OCI-LY3 (cell line): ENCODE measurements at regions not wholly inside any gene's neighbourhood (a gene's known extent, or its start where the extent isn't known, plus 50 kb on each side); places are given as distances from the start of the nearest gene placed in this dataset.

ENCODE experiments used
- H2AFZ ChIP-seq: fragments of 200-600, 300-600 bp; shearing (Covaris generic); 2 replicates; pipeline ENCODE4 v1.6.0; 2014; ENCODE audit warnings: antibody characterized with exemption, low read depth, low read length
- H3K27ac ChIP-seq: fragments of 200-600, 300-600 bp; sonication (generic); 2 replicates; pipeline ENCODE4 v1.5.1; 2014; ENCODE audit warnings: mild to moderate bottlenecking, low read length, moderate library complexity, mixed read lengths
- H3K27me3 ChIP-seq: fragments of 200-600, 300-600 bp; sonication (generic); 2 replicates; pipeline ENCODE4 v1.6.1; 2014; ENCODE audit warnings: low read depth, low read length, mixed read lengths
- H3K36me3 ChIP-seq: fragments of 200-600, 300-600 bp; sonication (generic); replicated peaks from 2 replicates; pipeline ENCODE3; 2014; ENCODE audit warnings: low read depth, low read length, mixed read lengths
- H3K4me1 ChIP-seq: fragments of 300-600, 200-600 bp; sonication (generic); 2 replicates; pipeline ENCODE4 v1.6.1; 2014; ENCODE audit warnings: low read length, mixed read lengths
- H3K4me2 ChIP-seq: fragments of 200-600, 300-600 bp; sonication (generic); 2 replicates; pipeline ENCODE4 v1.6.1; 2014; ENCODE audit warnings: low read length, mixed read lengths
- H3K4me3 ChIP-seq: fragments of 300-600, 200-600 bp; sonication (generic); 2 replicates; pipeline ENCODE4 v1.5.1; 2014; ENCODE audit warnings: antibody characterized with exemption, mild to moderate bottlenecking, low read length, moderate library complexity
- H3K79me2 ChIP-seq: fragments of 300-600, 200-600 bp; shearing (Covaris generic); 2 replicates; pipeline ENCODE4 v1.6.1; 2014; ENCODE audit warnings: mild to moderate bottlenecking, low read length, mixed read lengths
- H3K9ac ChIP-seq: fragments of 300-600, 200-600 bp; shearing (Covaris generic); 2 replicates; pipeline ENCODE4 v1.6.0; 2014; ENCODE audit warnings: mild to moderate bottlenecking, low read length, moderate library complexity
- H3K9me3 ChIP-seq: fragments of 200-600, 300-600 bp; shearing (Covaris generic); 2 replicates; pipeline ENCODE4 v1.6.1; 2014; ENCODE audit warnings: low read length, mixed read lengths; ENCODE audit not compliant: insufficient read depth
- H4K20me1 ChIP-seq: fragments of 200-600, 300-600 bp; sonication (generic); 2 replicates; pipeline ENCODE4 v1.6.1; 2016; ENCODE audit warnings: low read length, mixed read lengths; ENCODE audit not compliant: insufficient read depth
- CTCF ChIP-seq: fragments of 200-600, 300-600 bp; sonication (generic); IDR thresholded peaks from 2 replicates; pipeline ENCODE4 v1.5.1; 2014; ENCODE audit warnings: antibody characterized with exemption, low read length, low read depth
- EZH2phosphoT487 ChIP-seq: fragments of 200-600 bp; shearing (Covaris generic); IDR thresholded peaks from 2 replicates; pipeline ENCODE4 v1.6.1; 2018; ENCODE audit warnings: antibody characterized with exemption, mixed run types, low read depth

- no peaks in the 10 kb centered on the region for H3K4me1 ChIP-seq
- no peak overlapping the region for H3K4me2 ChIP-seq
- no peak overlapping the region for H3K9ac ChIP-seq
- H3K9me3 ChIP-seq, result no peaks in the 10 kb centered on the region
- no peak overlapping the region for H3K4me3 ChIP-seq
- H3K36me3 ChIP-seq, result no peaks in the 10 kb centered on the region
- H2AFZ ChIP-seq, result no peak overlapping the region
- no peak overlapping the region for H3K27ac ChIP-seq
- H4K20me1 ChIP-seq, result no peaks in the 10 kb centered on the region
- H3K27me3 ChIP-seq, result peaks cover 53% of the 10 kb centered on the region
- no peaks in the 10 kb centered on the region for H3K79me2 ChIP-seq
- no peak for TF ChIP-seq CTCF
- no peak for TF ChIP-seq EZH2phosphoT487
Observed at GRCh38 chr3:184506561-184506991, 55.0 kb upstream of the EPHB3 start.

GRCh38 chr3:184508938-184509337 is 52.6 kb upstream of the EPHB3 start:
- H3K27me3 ChIP-seq, result peaks cover 64% of the 10 kb centered on the region
- TF ChIP-seq CTCF (no peak), EZH2phosphoT487 (no peak)
- H2AFZ ChIP-seq, result no peak overlapping the region

DNA sequence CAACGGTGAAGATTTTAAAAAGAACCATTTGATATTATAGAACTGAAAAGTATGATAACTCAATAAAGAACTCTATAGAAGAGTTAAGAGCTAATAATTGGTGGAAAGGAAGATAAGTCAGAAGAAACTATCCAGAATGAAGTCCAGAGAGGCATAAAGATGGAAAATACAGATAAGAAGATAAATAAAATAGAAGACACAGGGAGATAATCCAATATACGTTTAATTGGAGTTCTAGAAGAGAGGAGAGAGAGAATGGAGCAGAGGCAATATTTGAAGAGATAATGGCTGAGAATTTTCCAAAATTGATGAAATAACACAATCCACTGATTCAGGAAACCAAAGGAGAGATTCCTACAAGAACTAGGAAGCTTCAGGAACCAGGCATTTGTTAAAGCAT is 49.8 kb upstream of the EPHB3 start:
- Histone ChIP-seq H3K9me3 (no peaks in the 10 kb centered on the region), H3K27me3 (peaks cover 52% of the 10 kb centered on the region), H3K79me2 (no peaks in the 10 kb centered on the region), H3K27ac (no peak overlapping the region), H3K9ac (no peak overlapping the region), H3K36me3 (no peaks in the 10 kb centered on the region), H3K4me3 (no peak overlapping the region), H3K4me1 (peaks cover 2% of the 10 kb centered on the region; the same call in 1 of the 2 replicates), H3K4me2 (no peak overlapping the region), H2AFZ (no peak overlapping the region), H4K20me1 (no peaks in the 10 kb centered on the region)
- TF ChIP-seq CTCF (no peak), EZH2phosphoT487 (no peak)

More at GRCh38 chr3:184508938-184509337, 52.6 kb upstream of the EPHB3 start:
- Histone ChIP-seq H3K4me3 (no peak overlapping the region), H3K4me2 (no peak overlapping the region), H4K20me1 (no peaks in the 10 kb centered on the region), H3K27ac (no peak overlapping the region), H3K79me2 (no peaks in the 10 kb centered on the region), H3K36me3 (no peaks in the 10 kb centered on the region), H3K9me3 (no peaks in the 10 kb centered on the region), H3K4me1 (peaks cover 2% of the 10 kb centered on the region; the same call in 1 of the 2 replicates), H3K9ac (no peak overlapping the region)
